ENCODE measurements at regions not wholly inside any gene's neighbourhood (a gene's known extent, or its start where the extent isn't known, plus 50 kb on each side); places are given as distances from the start of the nearest gene placed in this dataset.
"Not testable (repeated sequence)": the region's sequence is repeated elsewhere in the genome, so short reads cannot be mapped to it uniquely, and the experiment has no call there.

DNA sequence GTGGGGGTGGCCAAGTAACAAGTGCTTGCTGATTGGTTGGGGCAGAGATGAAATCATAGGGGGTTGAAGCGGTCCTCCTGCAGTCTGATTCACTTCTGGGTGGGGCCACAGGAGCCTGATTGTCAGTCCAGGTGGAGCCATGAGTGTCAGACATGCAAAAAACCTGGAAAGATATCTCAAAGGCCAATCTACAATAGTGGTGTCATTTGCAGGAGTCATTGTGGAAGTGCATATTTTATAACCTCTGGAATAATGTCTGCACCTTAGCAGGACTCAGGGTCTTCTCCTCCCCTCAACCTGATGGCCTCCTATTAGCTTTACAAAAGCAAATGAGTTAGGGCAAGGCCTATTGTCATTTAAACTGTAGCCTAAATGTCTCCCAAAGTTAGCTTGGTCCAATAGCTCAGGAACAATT lies 241.4 kb downstream of the NUAK1 start:
- intact Hi-C loops (cut with DNase I), result no loop called here
- Histone ChIP-seq H3K9me3 (no peaks in the 10 kb centered on the region), H3K36me3 (no peaks in the 10 kb centered on the region), H3K27ac (no peak overlapping the region), H3K4me3 (no peak overlapping the region), H3K27me3 (no peaks in the 10 kb centered on the region), H3K4me1 (no peaks in the 10 kb centered on the region)
- ATAC-seq (no peak), DNase-seq (no peak)
- TF ChIP-seq, protein P1, sequence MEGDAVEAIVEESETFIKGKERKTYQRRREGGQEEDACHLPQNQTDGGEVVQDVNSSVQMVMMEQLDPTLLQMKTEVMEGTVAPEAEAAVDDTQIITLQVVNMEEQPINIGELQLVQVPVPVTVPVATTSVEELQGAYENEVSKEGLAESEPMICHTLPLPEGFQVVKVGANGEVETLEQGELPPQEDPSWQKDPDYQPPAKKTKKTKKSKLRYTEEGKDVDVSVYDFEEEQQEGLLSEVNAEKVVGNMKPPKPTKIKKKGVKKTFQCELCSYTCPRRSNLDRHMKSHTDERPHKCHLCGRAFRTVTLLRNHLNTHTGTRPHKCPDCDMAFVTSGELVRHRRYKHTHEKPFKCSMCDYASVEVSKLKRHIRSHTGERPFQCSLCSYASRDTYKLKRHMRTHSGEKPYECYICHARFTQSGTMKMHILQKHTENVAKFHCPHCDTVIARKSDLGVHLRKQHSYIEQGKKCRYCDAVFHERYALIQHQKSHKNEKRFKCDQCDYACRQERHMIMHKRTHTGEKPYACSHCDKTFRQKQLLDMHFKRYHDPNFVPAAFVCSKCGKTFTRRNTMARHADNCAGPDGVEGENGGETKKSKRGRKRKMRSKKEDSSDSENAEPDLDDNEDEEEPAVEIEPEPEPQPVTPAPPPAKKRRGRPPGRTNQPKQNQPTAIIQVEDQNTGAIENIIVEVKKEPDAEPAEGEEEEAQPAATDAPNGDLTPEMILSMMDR (IDR thresholded peaks at IDR 0.05), result no peak

DNA sequence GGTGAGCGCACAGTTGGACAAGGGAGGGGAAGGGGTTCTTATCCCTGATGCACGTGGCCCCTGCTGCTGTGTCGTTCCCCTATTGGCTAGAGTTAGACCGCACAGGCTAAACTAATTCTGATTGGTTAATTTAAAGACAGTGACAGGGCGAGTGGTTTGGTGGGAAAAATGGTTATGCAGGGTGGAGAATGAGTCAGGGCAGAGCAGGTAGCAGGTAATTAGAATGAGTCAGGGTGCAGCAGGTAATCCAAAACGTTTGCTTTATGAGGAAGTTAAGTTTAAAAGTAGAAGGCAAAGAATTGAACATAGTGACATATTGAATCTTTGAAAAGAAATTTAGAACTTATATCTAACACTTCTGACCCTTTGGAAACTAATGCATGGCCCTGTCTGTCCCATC lies 240.5 kb downstream of the NUAK1 start:
- not testable (repeated sequence) for ATAC-seq, H3K27me3 ChIP-seq

DNA sequence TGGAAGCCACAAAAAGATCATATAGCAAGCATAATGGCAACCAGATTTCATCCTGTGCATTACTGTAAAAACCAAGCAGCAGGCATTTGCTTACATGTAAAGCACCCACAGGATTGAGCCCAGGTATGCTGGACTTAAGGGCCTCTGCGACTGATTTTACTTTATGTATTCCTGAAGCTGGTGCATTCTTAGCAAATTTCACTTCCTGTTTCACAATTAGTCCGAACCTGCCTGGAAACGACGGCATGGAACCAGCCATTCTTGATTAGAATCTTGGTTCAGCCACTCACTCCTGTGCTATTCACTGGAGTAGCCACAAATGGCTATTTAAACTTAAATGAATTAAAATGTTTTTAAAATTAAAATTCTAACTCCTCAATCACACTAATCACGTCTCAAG lies 239.2 kb downstream of the NUAK1 start:
- intact Hi-C loops (cut with DNase I), result no loop called here
- TF ChIP-seq, protein P1 (IDR thresholded peaks at IDR 0.05), result no peak
- Histone ChIP-seq H3K4me1 (no peaks in the 10 kb centered on the region), H3K4me3 (no peak overlapping the region), H3K36me3 (no peaks in the 10 kb centered on the region), H3K27ac (no peak overlapping the region), H3K9me3 (no peaks in the 10 kb centered on the region), H3K27me3 (no peaks in the 10 kb centered on the region)
- ATAC-seq, result no peak
- no peak for DNase-seq

More for the DNA sequence above, 240.5 kb downstream of the NUAK1 start:
- H3K36me3 ChIP-seq; H3K4me1 ChIP-seq; intact Hi-C loops (cut with DNase I); H3K4me3 ChIP-seq; H3K27ac ChIP-seq; DNase-seq; H3K9me3 ChIP-seq: not testable (repeated sequence)

DNA sequence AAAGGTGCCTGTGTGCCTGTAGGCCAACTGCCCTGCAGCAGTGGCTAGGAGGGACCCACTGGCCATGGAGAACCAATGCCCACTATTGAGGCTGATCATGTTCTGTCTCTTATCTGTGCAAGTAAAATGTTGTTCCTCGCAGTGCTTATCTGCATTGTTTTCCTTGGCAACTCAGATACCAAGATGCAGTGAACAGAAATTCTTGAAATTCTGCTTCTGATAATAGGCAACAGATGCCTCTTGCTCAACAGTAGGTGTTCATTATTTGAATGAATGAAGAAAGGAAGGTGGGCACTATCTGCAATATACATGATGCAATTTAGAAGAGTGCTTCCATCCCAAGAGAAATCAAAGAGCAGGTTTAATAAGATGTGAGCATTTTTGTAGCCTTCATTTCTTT lies 232.2 kb downstream of the NUAK1 start:
- ATAC-seq (no peak), DNase-seq (no peak)
- intact Hi-C loops (cut with DNase I), result no loop called here

DNA sequence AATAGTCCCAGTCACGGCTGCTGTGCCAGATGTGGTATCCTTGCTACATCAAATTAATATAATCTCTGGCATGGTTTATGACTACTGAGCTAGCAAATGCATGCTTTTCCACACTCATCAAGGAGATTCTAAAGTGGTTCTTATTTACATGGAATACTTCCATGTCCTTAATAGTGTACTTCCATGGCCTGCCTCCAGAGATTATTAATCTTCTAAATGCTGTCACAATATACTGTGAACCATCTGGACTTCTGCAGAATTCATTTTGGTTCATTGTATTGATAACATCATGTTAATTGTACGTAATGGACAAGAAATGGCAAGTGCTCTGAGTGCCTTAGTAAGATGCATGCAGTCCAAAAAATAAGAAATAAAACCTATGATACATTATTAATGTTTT lies 230.8 kb downstream of the NUAK1 start:
- intact Hi-C loops (cut with DNase I), result no loop called here
- TF ChIP-seq, protein P1 (IDR thresholded peaks at IDR 0.05), result no peak
- Histone ChIP-seq H3K27me3 (no peaks in the 10 kb centered on the region), H3K9me3 (no peaks in the 10 kb centered on the region), H3K4me1 (no peaks in the 10 kb centered on the region), H3K36me3 (no peaks in the 10 kb centered on the region), H3K4me3 (no peak overlapping the region), H3K27ac (no peak overlapping the region)
- DNase-seq, result no peak
- no peak for ATAC-seq

More for the DNA sequence above, 232.2 kb downstream of the NUAK1 start:
- Histone ChIP-seq H3K36me3 (no peaks in the 10 kb centered on the region), H3K27ac (no peak overlapping the region), H3K9me3 (no peaks in the 10 kb centered on the region), H3K4me3 (no peak overlapping the region), H3K4me1 (no peaks in the 10 kb centered on the region), H3K27me3 (no peaks in the 10 kb centered on the region)
- TF ChIP-seq, protein P1 (IDR thresholded peaks at IDR 0.05), result no peak

DNA sequence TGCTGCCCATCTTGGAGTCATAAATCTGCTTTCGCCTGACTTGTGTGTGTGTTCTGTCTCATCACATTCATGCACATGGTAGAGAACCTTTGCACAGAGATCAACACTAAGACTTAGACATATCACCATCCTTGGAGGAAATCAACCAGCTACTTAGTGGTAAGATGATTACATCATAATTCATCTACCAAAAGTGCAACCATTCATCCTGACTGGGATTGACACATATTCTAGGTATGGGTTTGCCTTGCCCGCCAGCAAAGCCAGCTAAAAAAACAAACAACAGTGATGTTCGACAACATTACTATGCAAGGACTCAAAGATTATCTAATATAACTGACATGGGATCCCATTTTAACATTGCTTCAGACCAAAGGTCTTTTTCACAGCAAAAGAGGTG lies 228.7 kb downstream of the NUAK1 start:
- Histone ChIP-seq H3K27ac (no peak overlapping the region), H3K9me3 (no peaks in the 10 kb centered on the region), H3K4me3 (no peak overlapping the region), H3K36me3 (no peaks in the 10 kb centered on the region), H3K27me3 (no peaks in the 10 kb centered on the region), H3K4me1 (no peaks in the 10 kb centered on the region)
- TF ChIP-seq, protein P1 (IDR thresholded peaks at IDR 0.05), result no peak
- ATAC-seq (no peak), DNase-seq (no peak)
- intact Hi-C loops (cut with DNase I), result no loop called here
